Nephron (organoid): ENCODE measurements at regions not wholly inside any gene's neighbourhood (a gene's known extent, or its start where the extent isn't known, plus 50 kb on each side); places are given as distances from the start of the nearest gene placed in this dataset.

Source experiments
- H3K27ac Mint-ChIP-seq, 3 experiments: 2 replicates each; pipeline ENCODE4 v1.8.0; 2020; ENCODE audit warnings: mixed read lengths in 3 of 3, mild to moderate bottlenecking in 2 of 3, moderate library complexity in 1 of 3
- H3K27me3 Mint-ChIP-seq: 2 replicates; pipeline ENCODE4 v1.8.0; 2021; ENCODE audit warnings: low read depth, mild to moderate bottlenecking, moderate library complexity, mixed read lengths
- H3K36me3 Mint-ChIP-seq: 2 replicates; pipeline ENCODE4 v1.8.0; 2020; ENCODE audit warnings: low read depth, mixed read lengths
- H3K4me1 Mint-ChIP-seq: 2 replicates; pipeline ENCODE4 v1.8.0; 2020; ENCODE audit warnings: mixed read lengths
- H3K4me3 Mint-ChIP-seq, 3 experiments: 2 replicates each; pipeline ENCODE4 v1.8.0; 2020; ENCODE audit warnings: mild to moderate bottlenecking in 3 of 3, mixed read lengths in 3 of 3, moderate library complexity in 2 of 3
- H3K9me3 Mint-ChIP-seq: 2 replicates; pipeline ENCODE4 v1.8.0; 2020; ENCODE audit warnings: mixed read lengths
- CTCF ChIP-seq, 3 experiments: fragments of 200-600 bp; sonication (generic); IDR thresholded peaks; one replicate each; pipeline ENCODE4 v1.5.0; 2021; ENCODE audit warnings: antibody characterized with exemption in 3 of 3; ENCODE audit not compliant: unreplicated experiment in 3 of 3

- TF ChIP-seq CTCF (IDR thresholded peaks at IDR 0.05; ENCODE audit: unreplicated experiment in 3 of 3): no peak
- Mint-ChIP-seq H3K27ac (no peak overlapping the region), H3K36me3 (no peaks in the 10 kb centered on the region), H3K27me3 (peaks cover under 1% of the 10 kb centered on the region), H3K4me1 (peaks cover 42% of the 10 kb centered on the region), H3K9me3 (no peaks in the 10 kb centered on the region), H3K4me3 (no peak overlapping the region)
Measured at GRCh38 chr3:160128056-160128455, 97.2 kb upstream of the C3orf80 start.

- peak overlapping the region in 1 of 3 experiments; percentile 21 for H3K27ac Mint-ChIP-seq
- H3K36me3 Mint-ChIP-seq: no peaks in the 10 kb centered on the region
- peaks cover 3% of the 10 kb centered on the region for H3K27me3 Mint-ChIP-seq
- no peak for TF ChIP-seq CTCF (IDR thresholded peaks at IDR 0.05; ENCODE audit: unreplicated experiment in 3 of 3)
- H3K4me3 Mint-ChIP-seq: no peak overlapping the region
- H3K9me3 Mint-ChIP-seq: no peaks in the 10 kb centered on the region
- peaks cover 42% of the 10 kb centered on the region for H3K4me1 Mint-ChIP-seq
Measured at GRCh38 chr3:160129459-160130061, 95.7 kb upstream of the C3orf80 start.

- H3K4me1 Mint-ChIP-seq: peaks cover 42% of the 10 kb centered on the region
Measured at GRCh38 chr3:160130071-160130470, 95.2 kb upstream of the C3orf80 start.

GRCh38 chr3:160130950-160131349 is 94.3 kb upstream of the C3orf80 start:
- peaks cover 3% of the 10 kb centered on the region for H3K27me3 Mint-ChIP-seq

More at GRCh38 chr3:160130071-160130470, 95.2 kb upstream of the C3orf80 start:
- no peak for TF ChIP-seq CTCF (IDR thresholded peaks at IDR 0.05; ENCODE audit: unreplicated experiment in 3 of 3)
- Mint-ChIP-seq H3K27me3 (peaks cover 3% of the 10 kb centered on the region), H3K36me3 (no peaks in the 10 kb centered on the region), H3K9me3 (no peaks in the 10 kb centered on the region), H3K27ac (no peak overlapping the region), H3K4me3 (no peak overlapping the region)

GRCh38 chr3:160132226-160132625 is 93.0 kb upstream of the C3orf80 start:
- Mint-ChIP-seq H3K9me3 (no peaks in the 10 kb centered on the region), H3K4me1 (peaks cover 20% of the 10 kb centered on the region), H3K27ac (no peak overlapping the region), H3K27me3 (peaks cover 3% of the 10 kb centered on the region), H3K36me3 (no peaks in the 10 kb centered on the region), H3K4me3 (no peak overlapping the region)
- no peak for TF ChIP-seq CTCF (IDR thresholded peaks at IDR 0.05; ENCODE audit: unreplicated experiment in 3 of 3)

More at GRCh38 chr3:160130950-160131349, 94.3 kb upstream of the C3orf80 start:
- no peak overlapping the region for H3K4me3 Mint-ChIP-seq
- no peak for TF ChIP-seq CTCF (IDR thresholded peaks at IDR 0.05; ENCODE audit: unreplicated experiment in 3 of 3)
- peak overlapping the region in 1 of 3 experiments; percentile 35 for H3K27ac Mint-ChIP-seq
- peaks cover 33% of the 10 kb centered on the region for H3K4me1 Mint-ChIP-seq
- H3K9me3 Mint-ChIP-seq: no peaks in the 10 kb centered on the region
- H3K36me3 Mint-ChIP-seq: no peaks in the 10 kb centered on the region

GRCh38 chr3:160133757-160134156 is 91.5 kb upstream of the C3orf80 start:
- H3K9me3 Mint-ChIP-seq: no peaks in the 10 kb centered on the region
- peaks cover 3% of the 10 kb centered on the region for H3K27me3 Mint-ChIP-seq
- H3K27ac Mint-ChIP-seq: no peak overlapping the region
- H3K4me3 Mint-ChIP-seq: no peak overlapping the region
- no peaks in the 10 kb centered on the region for H3K36me3 Mint-ChIP-seq
- no peak for TF ChIP-seq CTCF (IDR thresholded peaks at IDR 0.05; ENCODE audit: unreplicated experiment in 3 of 3)
- H3K4me1 Mint-ChIP-seq: peaks cover 9% of the 10 kb centered on the region
